Fibroblast of lung (primary cell): ENCODE measurements at regions not wholly inside any gene's neighbourhood (a gene's known extent, or its start where the extent isn't known, plus 50 kb on each side); places are given as distances from the start of the nearest gene placed in this dataset.

Experiments used
- DNase-seq, 2 donors: peaks; one replicate each; pipeline versions ENCODE4 v3.0.0 to v3.0.0-alpha.2; 2010; ENCODE audit warnings: low read depth in 2 of 2
- H2AFZ ChIP-seq: 2 replicates; pipeline ENCODE4 v1.5.1; 2012; ENCODE audit warnings: low read length, control low read depth, inconsistent platforms
- H3K27ac ChIP-seq: 2 replicates; pipeline ENCODE4 v1.5.1; 2011; ENCODE audit warnings: low read length, control low read depth; ENCODE audit not compliant: insufficient read depth
- H3K27me3 ChIP-seq: 2 replicates; pipeline ENCODE4 v1.5.1; 2011; ENCODE audit warnings: mild to moderate bottlenecking, low read length; ENCODE audit not compliant: control insufficient read depth, insufficient read depth
- H3K36me3 ChIP-seq: 2 replicates; pipeline ENCODE4 v1.5.1; 2011; ENCODE audit warnings: low read length; ENCODE audit not compliant: control insufficient read depth, insufficient read depth
- H3K4me1 ChIP-seq: 2 replicates; pipeline ENCODE4 v1.5.1; 2011; ENCODE audit warnings: low read length; ENCODE audit not compliant: control insufficient read depth, insufficient read depth; ENCODE audit errors: extremely low read depth
- H3K4me2 ChIP-seq: 2 replicates; pipeline ENCODE4 v1.5.1; 2011; ENCODE audit warnings: low read length, control low read depth; ENCODE audit not compliant: insufficient read depth; ENCODE audit errors: extremely low read depth
- H3K4me3 ChIP-seq, 4 experiments: fragments of 200-600 bp in 1 of 4; sonication (generic) in 1 of 4; replicated peaks in 1 of 4; 2 replicates each; pipeline ENCODE4 v1.5.1; 2011 to 2016; ENCODE audit warnings: low read length in 4 of 4, low read depth in 3 of 4, mild to moderate bottlenecking in 3 of 4, control low read depth in 2 of 4, inconsistent platforms in 1 of 4, mixed read lengths in 1 of 4; ENCODE audit not compliant: insufficient read depth in 1 of 4; ENCODE audit errors: control extremely low read depth in 1 of 4
- H3K79me2 ChIP-seq: 2 replicates; pipeline ENCODE4 v1.5.1; 2012; ENCODE audit warnings: mild to moderate bottlenecking, low read length, inconsistent platforms; ENCODE audit not compliant: control insufficient read depth, insufficient read depth
- H3K9ac ChIP-seq: 2 replicates; pipeline ENCODE4 v1.5.1; 2011; ENCODE audit warnings: mild to moderate bottlenecking, low read length, control low read depth; ENCODE audit not compliant: insufficient read depth
- H3K9me3 ChIP-seq: 2 replicates; pipeline ENCODE4 v1.5.1; 2012; ENCODE audit warnings: low read depth, low read length; ENCODE audit not compliant: control insufficient read depth, insufficient read depth
- H4K20me1 ChIP-seq: 2 replicates; pipeline ENCODE4 v1.5.1; 2011; ENCODE audit warnings: low read length; ENCODE audit not compliant: control insufficient read depth, insufficient read depth; ENCODE audit errors: extremely low read depth
- EZH2 ChIP-seq: IDR thresholded peaks from 2 replicates; pipeline ENCODE4 v1.5.1; 2012; ENCODE audit warnings: low read length, control low read depth, mild to moderate bottlenecking; ENCODE audit errors: missing control alignments
- TF ChIP-seq, protein P1 (sequence below), 2 donors: IDR thresholded peaks in 1 of 2; conservative IDR thresholded peaks in 1 of 2; 1 replicate in 1 of 2; 2 replicates in 1 of 2; pipeline ENCODE4 v1.5.1; 2011 to 2012; ENCODE audit warnings: low read length in 2 of 2, control low read depth in 1 of 2, inconsistent platforms in 1 of 2, low read depth in 1 of 2, mild to moderate bottlenecking in 1 of 2

DNA sequence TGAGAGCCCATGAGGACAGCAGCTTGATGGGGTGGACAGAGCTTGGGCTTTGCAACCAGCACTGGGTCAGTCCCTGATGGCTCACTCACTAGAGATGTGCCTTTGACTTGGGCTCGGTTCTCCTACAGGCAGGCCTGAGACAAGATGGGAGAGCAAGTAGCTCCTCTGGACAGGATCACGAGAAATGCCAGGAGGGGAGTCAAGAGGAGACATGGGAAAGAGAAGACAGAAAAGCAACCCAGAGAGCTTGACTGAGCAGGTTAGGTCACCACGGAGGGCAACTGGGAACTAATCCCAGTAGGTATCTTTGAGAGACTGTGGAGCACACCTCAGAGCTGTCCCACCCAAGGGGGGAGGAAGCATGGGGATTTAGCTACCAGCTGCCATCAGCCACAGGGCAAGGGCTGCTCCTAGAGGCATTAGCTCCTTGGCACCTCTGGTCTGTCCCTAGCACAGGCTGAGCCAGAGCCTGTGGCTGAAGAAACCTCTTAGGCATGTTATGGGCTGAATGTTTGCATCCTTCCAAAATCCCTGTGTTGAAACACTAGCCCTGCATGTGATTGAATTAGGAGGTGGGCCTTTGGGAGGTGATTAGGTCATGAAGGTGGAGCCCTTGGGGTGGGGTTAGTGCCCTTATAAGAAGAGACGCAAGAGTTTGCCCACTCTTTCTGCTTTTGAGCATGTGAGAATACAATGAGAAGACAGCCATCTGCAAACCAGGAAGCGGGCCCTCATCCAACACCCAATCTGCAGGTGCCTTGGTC lies 145.6 kb downstream of the SMIM20 start:
- TF ChIP-seq EZH2: no peak
- TF ChIP-seq, protein P1, sequence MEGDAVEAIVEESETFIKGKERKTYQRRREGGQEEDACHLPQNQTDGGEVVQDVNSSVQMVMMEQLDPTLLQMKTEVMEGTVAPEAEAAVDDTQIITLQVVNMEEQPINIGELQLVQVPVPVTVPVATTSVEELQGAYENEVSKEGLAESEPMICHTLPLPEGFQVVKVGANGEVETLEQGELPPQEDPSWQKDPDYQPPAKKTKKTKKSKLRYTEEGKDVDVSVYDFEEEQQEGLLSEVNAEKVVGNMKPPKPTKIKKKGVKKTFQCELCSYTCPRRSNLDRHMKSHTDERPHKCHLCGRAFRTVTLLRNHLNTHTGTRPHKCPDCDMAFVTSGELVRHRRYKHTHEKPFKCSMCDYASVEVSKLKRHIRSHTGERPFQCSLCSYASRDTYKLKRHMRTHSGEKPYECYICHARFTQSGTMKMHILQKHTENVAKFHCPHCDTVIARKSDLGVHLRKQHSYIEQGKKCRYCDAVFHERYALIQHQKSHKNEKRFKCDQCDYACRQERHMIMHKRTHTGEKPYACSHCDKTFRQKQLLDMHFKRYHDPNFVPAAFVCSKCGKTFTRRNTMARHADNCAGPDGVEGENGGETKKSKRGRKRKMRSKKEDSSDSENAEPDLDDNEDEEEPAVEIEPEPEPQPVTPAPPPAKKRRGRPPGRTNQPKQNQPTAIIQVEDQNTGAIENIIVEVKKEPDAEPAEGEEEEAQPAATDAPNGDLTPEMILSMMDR (conservative IDR thresholded peaks at IDR 0.05 in 1 of 2, IDR thresholded peaks at IDR 0.05 in 1 of 2; ENCODE audit: low read depth in 1 of 2, low read length in 2 of 2): no peak

DNA sequence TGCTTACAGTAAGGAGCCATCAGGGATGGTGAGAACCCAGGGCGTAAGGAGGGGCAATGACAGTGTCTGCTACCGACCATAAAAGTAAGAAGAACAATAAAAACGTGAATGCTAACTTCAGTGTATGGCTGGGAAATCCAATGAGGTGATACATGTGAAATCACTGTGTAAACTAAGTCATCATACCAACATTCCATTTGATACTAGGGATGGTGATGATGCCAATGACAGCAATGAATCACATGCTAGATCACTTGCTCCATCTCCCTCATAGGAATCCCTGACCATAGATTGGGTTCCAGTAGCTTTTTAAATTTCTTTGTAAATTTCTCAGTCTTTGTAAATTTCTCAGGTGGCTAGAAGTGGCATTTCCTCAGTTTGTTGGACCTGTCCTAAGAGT lies 146.3 kb downstream of the SMIM20 start:
- no peak overlapping the region for H3K27ac ChIP-seq
- H3K4me1 ChIP-seq: peaks cover 4% of the 10 kb centered on the region
- no peak overlapping the region for H3K9ac ChIP-seq
- TF ChIP-seq, protein P1 (conservative IDR thresholded peaks at IDR 0.05 in 1 of 2, IDR thresholded peaks at IDR 0.05 in 1 of 2; ENCODE audit: low read depth in 1 of 2, low read length in 2 of 2): no peak
- TF ChIP-seq EZH2: no peak
- no peaks in the 10 kb centered on the region for H3K36me3 ChIP-seq
- no peaks in the 10 kb centered on the region for H3K79me2 ChIP-seq
- no peaks in the 10 kb centered on the region for H3K9me3 ChIP-seq
- peak in 1 of 2 donors; percentile 60 for DNase-seq
- H3K27me3 ChIP-seq: no peaks in the 10 kb centered on the region
- H4K20me1 ChIP-seq: no peaks in the 10 kb centered on the region
- no peak overlapping the region for H3K4me2 ChIP-seq
- H3K4me3 ChIP-seq: no peak overlapping the region
- no peak overlapping the region for H2AFZ ChIP-seq

More for the DNA sequence above, 145.6 kb downstream of the SMIM20 start:
- Histone ChIP-seq H3K9me3 (no peaks in the 10 kb centered on the region), H3K4me1 (peaks cover 4% of the 10 kb centered on the region), H3K36me3 (no peaks in the 10 kb centered on the region), H3K27ac (no peak overlapping the region), H4K20me1 (no peaks in the 10 kb centered on the region), H3K9ac (no peak overlapping the region), H3K4me2 (no peak overlapping the region), H3K79me2 (no peaks in the 10 kb centered on the region), H3K4me3 (no peak overlapping the region), H3K27me3 (no peaks in the 10 kb centered on the region), H2AFZ (no peak overlapping the region)
- no peak for DNase-seq

DNA sequence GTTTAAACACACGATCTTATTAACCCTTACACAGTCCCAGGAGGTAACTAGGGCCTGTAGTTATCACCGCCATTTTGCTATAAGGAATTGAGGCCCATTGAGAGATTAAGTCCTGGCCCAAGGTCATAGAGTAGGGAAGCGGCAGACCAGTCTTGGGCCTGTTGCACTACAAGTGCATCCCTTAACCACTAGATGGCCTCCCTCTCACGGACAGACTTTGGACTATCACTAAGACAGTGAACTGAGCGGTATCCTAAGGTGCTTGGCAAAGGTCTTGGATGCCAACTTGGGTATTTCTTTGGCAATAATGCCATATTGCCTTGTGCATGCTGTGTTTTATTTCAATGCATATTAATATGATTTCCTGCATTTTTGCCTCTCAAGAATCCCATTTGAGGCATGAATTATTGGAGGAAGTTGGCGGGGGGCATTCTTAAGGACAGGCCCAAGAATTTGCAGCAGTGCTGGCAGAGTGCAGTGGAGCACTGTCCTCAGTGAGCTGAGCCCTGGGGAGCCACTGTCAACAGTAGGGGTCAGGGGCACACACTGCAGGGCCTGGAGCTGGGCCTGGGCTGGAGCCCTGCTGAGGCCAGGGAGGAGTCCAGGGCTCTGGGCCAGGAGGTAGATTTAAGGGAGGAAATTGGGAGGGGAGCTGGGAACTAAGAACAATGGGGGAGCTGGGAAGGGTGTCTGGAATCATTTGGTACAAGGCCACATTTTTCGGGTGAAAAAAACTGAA lies 147.4 kb downstream of the SMIM20 start:
- Histone ChIP-seq H3K79me2 (no peaks in the 10 kb centered on the region), H3K36me3 (no peaks in the 10 kb centered on the region), H2AFZ (no peak overlapping the region), H3K27me3 (no peaks in the 10 kb centered on the region), H4K20me1 (no peaks in the 10 kb centered on the region), H3K9ac (no peak overlapping the region), H3K4me2 (no peak overlapping the region), H3K4me1 (peaks cover 4% of the 10 kb centered on the region), H3K27ac (no peak overlapping the region), H3K4me3 (no peak overlapping the region), H3K9me3 (no peaks in the 10 kb centered on the region)
- TF ChIP-seq EZH2: no peak
- TF ChIP-seq, protein P1 (conservative IDR thresholded peaks at IDR 0.05 in 1 of 2, IDR thresholded peaks at IDR 0.05 in 1 of 2; ENCODE audit: low read depth in 1 of 2, low read length in 2 of 2): peak; percentile 17 to 48
- DNase-seq: peak; percentile 40 to 52
